IPS-20b (cell line): ENCODE measurements at regions not wholly inside any gene's neighbourhood (a gene's known extent, or its start where the extent isn't known, plus 50 kb on each side); places are given as distances from the start of the nearest gene placed in this dataset.
A peak's percentile ranks its signal among the peaks of the same experiment; 100 is the strongest.
"Not testable (repeated sequence)": the region's sequence is repeated elsewhere in the genome, so short reads cannot be mapped to it uniquely, and the experiment has no call there.

ENCODE experiments used
- H3K27ac ChIP-seq: one replicate; pipeline ENCODE4 v1.5.1; 2013; ENCODE audit warnings: low read length
- H3K27me3 ChIP-seq: 2 replicates; pipeline ENCODE4 v1.6.1; 2013; ENCODE audit warnings: mild to moderate bottlenecking, low read length, inconsistent platforms; ENCODE audit not compliant: insufficient read depth
- H3K36me3 ChIP-seq: 2 replicates; pipeline ENCODE4 v1.6.1; 2013; ENCODE audit warnings: low read depth, mild to moderate bottlenecking, inconsistent platforms, low read length, moderate library complexity; ENCODE audit not compliant: insufficient read depth
- H3K4me1 ChIP-seq: 2 replicates; pipeline ENCODE4 v1.6.1; 2013; ENCODE audit warnings: mild to moderate bottlenecking, control low read depth, inconsistent platforms, low read length, moderate library complexity; ENCODE audit not compliant: insufficient read depth
- H3K4me3 ChIP-seq: 2 replicates; pipeline ENCODE4 v1.5.1; 2013; ENCODE audit warnings: mild to moderate bottlenecking, low read length, inconsistent platforms
- H3K9ac ChIP-seq: 2 replicates; pipeline ENCODE4 v1.6.1; 2013; ENCODE audit warnings: low read depth, mild to moderate bottlenecking, inconsistent platforms, low read length, moderate library complexity
- H3K9me3 ChIP-seq: 2 replicates; pipeline ENCODE4 v1.6.1; 2013; ENCODE audit warnings: mild to moderate bottlenecking, low read depth, low read length, inconsistent platforms; ENCODE audit not compliant: insufficient read depth

DNA sequence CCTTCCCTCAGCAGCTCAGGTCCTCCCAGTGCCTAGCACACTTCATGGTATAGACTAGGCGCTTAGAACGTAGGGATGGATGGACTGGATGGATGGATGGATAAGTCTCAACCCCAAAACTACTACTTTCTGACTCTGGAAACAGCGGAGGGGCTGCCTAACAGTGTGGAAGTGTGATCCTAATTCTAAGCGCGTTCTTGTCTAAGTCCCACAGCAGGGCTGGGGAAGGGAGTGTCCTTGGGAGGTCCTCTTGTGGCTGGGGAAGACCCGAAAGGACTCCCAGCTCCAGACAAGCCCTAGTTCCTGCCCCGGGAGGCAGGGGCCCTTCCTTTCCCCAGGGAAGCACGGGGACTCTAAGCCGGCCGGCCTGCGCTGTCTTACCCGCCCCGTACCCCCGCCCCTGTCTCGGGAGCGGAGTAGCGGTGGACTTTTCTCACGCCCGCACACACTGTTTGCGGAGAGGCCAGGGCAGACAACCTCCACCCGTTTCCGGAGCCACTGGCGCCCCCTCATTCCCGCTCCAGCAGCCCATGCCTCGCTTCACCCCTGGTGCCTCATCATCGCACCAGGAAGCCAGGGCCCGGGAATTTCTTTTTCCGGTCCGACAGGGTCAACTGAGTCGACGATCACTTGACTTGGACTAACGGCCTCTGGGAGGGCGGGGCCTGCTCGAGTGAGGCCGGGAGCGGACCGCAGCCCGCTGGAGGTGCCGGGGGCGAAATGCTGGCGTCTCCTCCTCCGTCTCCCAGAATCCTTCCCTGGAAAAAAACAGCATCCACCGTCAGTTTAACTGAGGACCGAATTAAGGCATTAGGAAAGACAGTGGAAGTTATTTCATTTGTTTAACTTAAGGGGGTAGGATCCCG lies 133.3 kb downstream of the TBC1D2B start:
- Histone ChIP-seq H3K36me3 (no peaks in the 10 kb centered on the region), H3K4me3 (peak overlapping the region; percentile 61), H3K4me1 (no peaks in the 10 kb centered on the region; the same call in 1 of the 2 replicates), H3K9me3 (no peaks in the 10 kb centered on the region), H3K9ac (peak overlapping the region; percentile 69; the same call in 1 of the 2 replicates), H3K27ac (peak overlapping the region; percentile 12), H3K27me3 (no peaks in the 10 kb centered on the region)

DNA sequence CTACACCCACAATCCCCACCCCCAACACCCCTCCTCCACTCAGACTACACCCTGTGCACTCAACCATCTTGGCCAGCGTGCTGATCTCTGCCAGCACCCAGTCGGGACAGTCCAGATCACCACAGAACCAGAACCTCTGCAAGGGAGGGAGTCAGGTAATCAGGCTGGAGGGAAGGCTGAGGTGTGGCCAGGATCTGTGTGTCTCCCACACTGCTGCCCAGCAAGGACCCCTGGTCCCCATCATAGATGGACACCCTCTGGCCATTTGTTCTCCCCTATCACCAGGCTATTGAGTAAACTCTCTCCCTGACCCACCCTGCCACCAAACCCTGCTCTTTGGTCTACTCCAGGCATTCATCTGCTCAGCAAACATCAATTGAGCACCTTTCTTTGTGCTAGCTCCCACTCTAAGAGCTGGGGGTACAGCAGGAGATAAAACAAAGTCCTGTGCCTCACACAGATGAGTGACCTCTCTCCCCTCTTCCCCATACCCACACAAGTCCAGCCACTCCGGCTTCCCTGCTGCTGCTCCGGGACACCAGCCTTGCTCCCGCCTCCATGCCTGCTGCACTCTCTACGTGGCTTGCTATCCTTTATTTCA lies 134.8 kb downstream of the TBC1D2B start:
- no peak overlapping the region for H3K4me3 ChIP-seq
- no peaks in the 10 kb centered on the region for H3K27me3 ChIP-seq
- H3K9ac ChIP-seq = no peak overlapping the region
- no peaks in the 10 kb centered on the region for H3K36me3 ChIP-seq
- no peaks in the 10 kb centered on the region for H3K9me3 ChIP-seq
- H3K4me1 ChIP-seq = no peaks in the 10 kb centered on the region; the same call in 1 of the 2 replicates
- no peak overlapping the region for H3K27ac ChIP-seq

DNA sequence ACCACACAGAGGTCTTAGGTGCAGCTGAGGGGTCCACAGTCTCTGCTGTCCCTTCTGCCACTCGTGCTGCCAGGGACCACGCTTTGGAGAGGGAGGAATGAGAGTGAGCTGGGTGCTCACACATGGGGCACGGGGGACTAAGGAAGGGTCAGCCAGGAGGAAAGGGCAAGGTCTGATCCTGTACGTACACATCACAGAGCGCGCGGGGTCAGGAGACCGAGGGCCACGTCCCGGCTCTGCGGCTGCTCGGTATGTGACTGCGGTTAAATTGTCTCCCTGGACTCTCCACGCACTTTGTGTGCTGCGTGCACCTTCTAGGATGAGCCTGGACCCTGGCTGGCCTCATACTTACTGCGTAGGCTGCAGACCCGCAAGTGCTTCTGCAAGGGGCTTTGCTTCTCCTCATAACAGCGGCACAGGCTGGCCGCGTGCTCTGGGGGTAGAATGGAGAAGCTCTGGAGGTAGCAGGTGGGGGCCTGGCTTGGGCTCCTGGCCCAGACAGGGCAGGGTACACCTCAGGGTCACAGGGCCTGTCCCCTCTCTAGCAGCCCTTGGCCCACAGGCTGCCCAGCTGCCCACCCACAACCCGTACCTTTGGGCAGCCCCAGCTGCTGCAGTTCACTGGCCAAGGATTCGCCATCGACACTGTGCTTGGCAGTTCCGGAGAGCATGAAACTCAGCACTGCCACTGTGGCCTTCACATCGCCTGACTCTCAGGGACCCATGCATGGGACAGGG lies 136.3 kb downstream of the TBC1D2B start:
- not testable (repeated sequence) for H3K4me3 ChIP-seq, H3K9me3 ChIP-seq, H3K4me1 ChIP-seq, H3K27me3 ChIP-seq, H3K36me3 ChIP-seq, H3K9ac ChIP-seq, H3K27ac ChIP-seq

- H3K9ac ChIP-seq = no peak overlapping the region
- H3K27ac ChIP-seq = no peak overlapping the region
- no peaks in the 10 kb centered on the region for H3K27me3 ChIP-seq
- H3K4me3 ChIP-seq = no peak overlapping the region
- H3K36me3 ChIP-seq = no peaks in the 10 kb centered on the region
- H3K9me3 ChIP-seq = no peaks in the 10 kb centered on the region
- no peaks in the 10 kb centered on the region; the same call in 1 of the 2 replicates for H3K4me1 ChIP-seq
Observed at GRCh38 chr15:77940381-77940947, 137.0 kb downstream of the TBC1D2B start.

DNA sequence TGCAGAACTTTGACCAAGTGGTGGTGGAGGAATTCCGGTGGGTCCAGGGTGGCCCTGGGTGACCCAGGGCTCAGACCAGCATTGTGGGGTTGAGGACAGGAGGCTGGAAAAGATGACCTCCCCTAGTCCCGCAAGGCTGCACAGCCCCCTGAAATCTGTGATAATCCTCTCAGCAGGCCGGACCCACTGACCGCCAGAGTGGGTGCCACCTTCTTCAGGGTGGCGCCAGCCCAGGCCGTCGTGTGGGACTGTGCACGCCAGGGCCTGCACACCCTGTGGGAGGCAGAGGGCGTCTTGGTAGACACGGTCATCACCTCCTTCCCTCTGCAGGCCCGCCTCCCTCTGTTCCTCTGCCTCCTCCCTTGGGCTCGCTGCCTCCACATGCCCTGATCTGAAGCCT lies 137.7 kb downstream of the TBC1D2B start:
- no peak overlapping the region for H3K27ac ChIP-seq
- H3K4me3 ChIP-seq = no peak overlapping the region

DNA sequence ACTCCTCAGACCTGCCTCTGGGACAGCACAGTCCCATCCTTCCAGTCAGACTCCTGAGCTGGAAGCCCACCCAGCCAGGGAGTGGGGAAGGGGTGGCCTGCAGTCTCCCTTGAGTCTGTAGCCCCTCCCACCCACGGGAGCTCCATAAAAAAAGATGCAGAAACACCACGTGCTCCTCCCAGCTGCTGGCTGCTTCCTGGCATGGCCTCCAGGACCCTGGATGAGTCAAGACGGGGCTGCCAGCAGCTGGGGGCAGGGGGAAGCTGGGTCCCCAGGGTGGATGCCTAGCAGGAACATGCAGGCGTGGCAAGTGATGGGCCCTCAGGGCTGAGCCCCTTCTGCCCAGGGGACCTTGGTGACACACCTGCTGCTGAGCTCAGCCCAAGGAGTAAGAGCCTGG lies 138.5 kb downstream of the TBC1D2B start:
- not testable (repeated sequence) for H3K4me3 ChIP-seq, H3K36me3 ChIP-seq, H3K9ac ChIP-seq, H3K9me3 ChIP-seq, H3K27ac ChIP-seq, H3K4me1 ChIP-seq, H3K27me3 ChIP-seq

More for the DNA sequence above, 137.7 kb downstream of the TBC1D2B start:
- H3K36me3 ChIP-seq = no peaks in the 10 kb centered on the region
- no peak overlapping the region for H3K9ac ChIP-seq
- H3K9me3 ChIP-seq = no peaks in the 10 kb centered on the region
- no peaks in the 10 kb centered on the region; the same call in 1 of the 2 replicates for H3K4me1 ChIP-seq
- H3K27me3 ChIP-seq = no peaks in the 10 kb centered on the region

- not testable (repeated sequence) for H3K4me3 ChIP-seq, H3K9ac ChIP-seq, H3K27me3 ChIP-seq, H3K36me3 ChIP-seq, H3K27ac ChIP-seq, H3K9me3 ChIP-seq, H3K4me1 ChIP-seq
Observed at GRCh38 chr15:77938546-77938945, 139.0 kb downstream of the TBC1D2B start.

DNA sequence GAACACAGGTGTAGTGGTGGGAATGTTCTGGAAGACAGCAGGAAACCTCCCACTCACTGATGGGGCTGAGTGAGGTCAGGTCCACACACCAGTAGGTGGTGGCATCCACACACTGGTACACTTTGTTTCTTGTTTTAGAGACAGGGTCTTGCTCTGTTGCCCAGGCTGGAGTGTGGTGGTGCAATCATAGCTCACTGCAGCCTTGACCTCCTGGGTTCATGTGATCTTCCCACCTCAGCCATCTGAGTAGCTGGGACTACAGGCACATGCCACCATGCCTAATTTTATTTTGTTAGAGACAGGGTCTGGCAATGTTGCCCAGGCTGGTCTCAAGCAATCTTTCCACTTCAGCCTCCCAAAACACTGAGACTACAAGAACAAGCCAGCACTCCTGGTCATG lies 140.9 kb downstream of the TBC1D2B start:
- H3K27me3 ChIP-seq, H3K4me3 ChIP-seq, H3K9ac ChIP-seq, H3K9me3 ChIP-seq, H3K4me1 ChIP-seq, H3K36me3 ChIP-seq, H3K27ac ChIP-seq: not testable (repeated sequence)

DNA sequence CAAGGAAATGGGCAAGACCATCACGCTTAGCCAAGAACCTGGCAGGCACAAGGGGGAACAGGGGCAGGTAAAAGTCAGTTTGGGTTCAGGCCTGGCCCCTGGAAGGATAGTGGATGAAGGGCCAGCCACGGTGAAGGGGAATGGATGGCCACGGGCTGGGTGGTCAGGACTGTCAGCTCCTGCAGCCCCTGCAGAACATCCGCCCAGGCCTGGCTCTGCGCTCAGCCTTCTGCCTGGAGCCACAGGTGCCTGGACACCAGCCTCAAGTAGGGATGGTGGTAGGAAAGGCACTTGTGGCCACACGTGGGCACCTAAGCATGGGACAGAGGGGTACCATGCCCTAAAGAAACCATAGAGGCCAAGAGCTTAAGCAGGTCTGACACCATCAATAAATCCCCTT lies 143.0 kb downstream of the TBC1D2B start:
- H3K9ac ChIP-seq, H3K27ac ChIP-seq, H3K4me1 ChIP-seq, H3K9me3 ChIP-seq, H3K27me3 ChIP-seq, H3K4me3 ChIP-seq, H3K36me3 ChIP-seq: not testable (repeated sequence)

DNA sequence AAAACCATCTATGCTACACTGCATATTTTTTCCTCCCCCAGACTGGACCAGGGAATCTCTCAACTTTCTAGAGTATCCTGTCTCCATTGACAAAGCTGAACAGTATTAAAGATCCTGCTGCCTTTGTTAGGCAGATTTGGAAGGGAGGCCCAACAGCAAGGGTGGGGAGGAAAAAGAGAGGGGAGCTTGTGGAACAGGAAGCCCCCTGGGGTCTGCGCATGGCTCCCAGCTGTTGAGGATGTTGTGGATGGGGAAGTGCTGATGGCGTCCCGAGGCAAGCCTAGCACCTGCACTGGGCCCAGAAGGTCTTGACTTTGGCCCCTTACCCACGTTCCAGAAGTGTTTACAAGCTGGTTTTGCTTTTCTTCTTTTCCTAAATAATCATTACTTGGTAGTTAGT lies 146.6 kb downstream of the TBC1D2B start:
- peak overlapping the region; percentile 48; the same call in 1 of the 2 replicates for H3K9ac ChIP-seq
- not testable (repeated sequence) for H3K9me3 ChIP-seq, H3K27ac ChIP-seq, H3K4me3 ChIP-seq, H3K27me3 ChIP-seq, H3K36me3 ChIP-seq, H3K4me1 ChIP-seq

DNA sequence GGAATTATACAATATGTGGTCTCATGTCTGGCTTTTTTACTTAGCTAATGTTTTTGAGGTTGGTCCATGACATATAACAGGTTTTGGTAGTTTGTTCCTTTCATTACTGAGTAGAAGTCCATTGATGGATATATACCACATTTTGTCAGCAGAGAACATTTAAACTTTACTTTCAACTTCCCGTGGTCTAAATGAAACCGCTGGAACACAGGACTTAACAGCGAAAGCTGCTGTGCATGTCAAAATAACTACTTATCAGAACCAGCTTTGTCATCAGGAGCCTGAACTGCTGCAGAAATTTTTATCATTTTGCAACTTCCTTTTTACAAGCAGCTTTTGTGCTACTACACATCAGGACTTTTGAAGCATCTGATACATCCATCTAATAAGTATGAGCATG lies 147.0 kb downstream of the TBC1D2B start:
- Histone ChIP-seq H3K4me3 (peak overlapping the region; percentile 35; the same call in 1 of the 2 replicates), H3K9ac (peak overlapping the region; percentile 48; the same call in 1 of the 2 replicates)
- H3K4me1 ChIP-seq, H3K36me3 ChIP-seq, H3K27ac ChIP-seq, H3K9me3 ChIP-seq, H3K27me3 ChIP-seq: not testable (repeated sequence)
